Muscle layer of duodenum (tissue), 2 donors: ENCODE measurements at regions not wholly inside any gene's neighbourhood (a gene's known extent, or its start where the extent isn't known, plus 50 kb on each side); places are given as distances from the start of the nearest gene placed in this dataset.

Source experiments
- H3K27ac ChIP-seq: one replicate; pipeline ENCODE4 v1.7.0; 2013; ENCODE audit warnings: mild to moderate bottlenecking, low read length
- H3K27me3 ChIP-seq: one replicate; pipeline ENCODE4 v1.7.0; 2013; ENCODE audit warnings: low read depth, mild to moderate bottlenecking, control low read depth, low read length
- H3K36me3 ChIP-seq, 2 donors: one replicate each; pipeline ENCODE4 v1.7.0; 2013; ENCODE audit warnings: low read length in 2 of 2, control low read depth in 1 of 2, mild to moderate bottlenecking in 1 of 2; ENCODE audit not compliant: insufficient read depth in 2 of 2, control insufficient read depth in 1 of 2
- H3K4me1 ChIP-seq, 2 donors: one replicate each; pipeline ENCODE4 v1.7.0; 2013; ENCODE audit warnings: low read length in 2 of 2, mild to moderate bottlenecking in 2 of 2, control low read depth in 1 of 2, moderate library complexity in 1 of 2; ENCODE audit not compliant: insufficient read depth in 2 of 2, control insufficient read depth in 1 of 2
- H3K4me3 ChIP-seq, 2 donors: one replicate each; pipeline ENCODE4 v1.7.0; 2013; ENCODE audit warnings: low read length in 2 of 2, low read depth in 1 of 2, mild to moderate bottlenecking in 1 of 2
- H3K9me3 ChIP-seq, 2 donors: one replicate each; pipeline ENCODE4 v1.7.0; 2013; ENCODE audit warnings: low read length in 2 of 2, control low read depth in 1 of 2, mild to moderate bottlenecking in 1 of 2; ENCODE audit not compliant: control insufficient read depth in 1 of 2
- donor health status: healthy.

DNA sequence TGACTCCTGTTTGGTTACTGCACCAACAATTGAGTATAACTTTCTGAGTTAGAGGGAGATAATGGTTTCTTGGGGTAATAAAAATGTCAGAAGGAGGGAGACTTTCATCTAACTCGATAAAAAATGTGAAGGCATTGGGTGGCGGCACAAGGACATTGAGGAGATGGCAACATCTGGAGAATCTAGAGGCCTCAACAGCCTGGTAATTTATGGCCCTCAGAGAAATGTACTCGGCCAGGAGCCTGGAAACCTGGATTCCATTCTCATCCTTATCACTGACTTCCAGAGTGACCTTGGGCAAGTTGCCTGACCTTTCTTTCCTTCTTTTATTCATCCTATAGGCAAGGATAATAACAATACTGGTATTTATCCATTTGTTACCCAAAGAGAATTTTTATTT is 173.5 kb upstream of the MEX3C start:
- H3K27me3 ChIP-seq: no peaks in the 10 kb centered on the region
- H3K9me3 ChIP-seq: no peaks in the 10 kb centered on the region
- H3K27ac ChIP-seq: no peak overlapping the region
- no peak overlapping the region for H3K4me3 ChIP-seq
- H3K36me3 ChIP-seq: no peaks in the 10 kb centered on the region
- H3K4me1 ChIP-seq: no peaks in the 10 kb centered on the region

DNA sequence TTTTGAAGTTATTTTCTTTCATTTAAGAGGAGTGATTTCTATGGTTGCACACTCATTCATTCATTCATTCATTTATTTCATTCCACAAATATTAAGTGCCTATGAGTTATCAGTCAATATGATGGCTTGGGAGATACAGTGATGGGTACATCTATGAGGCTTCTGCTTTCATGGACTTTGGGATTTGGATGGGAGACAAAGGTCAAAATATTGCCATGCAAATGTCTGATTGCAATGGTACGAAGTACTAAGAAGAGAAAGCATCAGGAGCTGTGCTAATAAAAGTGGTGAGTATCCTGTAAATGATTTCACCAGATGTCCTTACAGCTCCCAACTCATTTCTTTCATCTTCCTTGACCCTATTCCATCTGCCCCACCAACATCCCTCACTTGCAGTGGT is 174.4 kb upstream of the MEX3C start:
- Histone ChIP-seq H3K27ac (no peak overlapping the region), H3K4me3 (no peak overlapping the region), H3K9me3 (no peaks in the 10 kb centered on the region), H3K4me1 (no peaks in the 10 kb centered on the region), H3K27me3 (no peaks in the 10 kb centered on the region), H3K36me3 (no peaks in the 10 kb centered on the region)

DNA sequence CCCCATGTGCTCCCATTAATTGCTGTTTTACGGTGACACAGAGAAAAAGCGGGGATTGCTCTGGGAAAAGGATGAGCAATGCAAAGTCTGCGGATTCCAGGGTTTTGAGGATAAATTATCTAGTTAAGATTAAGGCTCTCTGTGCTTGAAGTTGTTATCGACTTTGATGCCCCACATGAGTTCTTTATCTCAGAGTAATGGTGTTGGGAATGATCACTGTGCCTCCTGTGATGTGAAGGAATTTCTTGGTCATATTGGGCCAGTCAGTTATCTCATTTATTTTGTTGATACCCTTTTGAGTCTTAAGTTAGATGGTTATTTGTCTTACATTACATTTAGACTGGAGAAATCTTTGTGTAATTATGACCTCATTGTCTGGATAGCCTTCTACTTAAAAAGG is 184.6 kb upstream of the MEX3C start:
- H3K4me3 ChIP-seq: no peak overlapping the region
- H3K27ac ChIP-seq: no peak overlapping the region
- no peaks in the 10 kb centered on the region for H3K27me3 ChIP-seq
- no peaks in the 10 kb centered on the region for H3K4me1 ChIP-seq
- no peaks in the 10 kb centered on the region for H3K36me3 ChIP-seq
- no peaks in the 10 kb centered on the region for H3K9me3 ChIP-seq

DNA sequence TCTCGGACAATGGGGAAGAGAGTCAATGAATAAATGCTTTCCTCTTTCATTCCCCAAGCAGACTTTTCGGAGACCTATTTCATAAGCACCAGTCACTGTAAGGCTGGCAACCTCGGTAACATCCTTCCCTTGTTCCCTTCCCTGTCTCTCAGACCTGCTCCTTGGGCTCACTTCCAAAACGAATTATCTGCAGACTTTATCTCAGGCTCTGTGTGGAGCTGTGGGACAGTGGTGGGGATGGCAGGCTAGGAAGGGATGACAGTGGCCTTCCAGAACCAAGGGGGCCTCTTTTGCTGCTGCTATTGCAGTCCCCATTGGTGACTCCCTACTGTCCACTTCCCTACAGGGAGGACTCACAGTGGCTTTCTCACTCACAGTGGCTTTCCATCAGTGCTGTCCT is 185.6 kb upstream of the MEX3C start:
- H3K27ac ChIP-seq: no peak overlapping the region
- no peaks in the 10 kb centered on the region for H3K4me1 ChIP-seq
- H3K27me3 ChIP-seq: no peaks in the 10 kb centered on the region
- H3K4me3 ChIP-seq: no peak overlapping the region
- H3K36me3 ChIP-seq: no peaks in the 10 kb centered on the region
- no peaks in the 10 kb centered on the region for H3K9me3 ChIP-seq

DNA sequence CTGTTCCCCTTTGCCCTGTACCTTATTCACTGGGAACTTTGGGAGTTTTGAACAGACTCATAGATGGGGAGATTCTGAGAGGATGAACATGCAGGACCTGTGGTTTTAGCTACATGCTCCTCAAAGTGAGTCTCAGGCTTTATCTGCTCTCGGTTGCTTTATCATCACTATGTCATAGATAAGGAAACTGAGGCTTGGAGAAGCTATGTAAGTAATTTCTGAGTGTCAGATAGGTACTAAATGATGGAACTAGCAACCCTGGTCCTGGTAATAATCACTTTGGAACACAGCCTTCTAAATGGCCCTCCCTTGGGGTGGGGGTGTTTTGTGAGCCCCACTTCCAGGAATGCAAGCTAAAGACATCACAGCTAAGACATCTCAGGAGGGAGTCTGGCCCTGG is 186.2 kb upstream of the MEX3C start:
- Histone ChIP-seq H3K36me3 (no peaks in the 10 kb centered on the region), H3K27me3 (no peaks in the 10 kb centered on the region), H3K4me1 (no peaks in the 10 kb centered on the region), H3K9me3 (no peaks in the 10 kb centered on the region), H3K27ac (no peak overlapping the region), H3K4me3 (no peak overlapping the region)

DNA sequence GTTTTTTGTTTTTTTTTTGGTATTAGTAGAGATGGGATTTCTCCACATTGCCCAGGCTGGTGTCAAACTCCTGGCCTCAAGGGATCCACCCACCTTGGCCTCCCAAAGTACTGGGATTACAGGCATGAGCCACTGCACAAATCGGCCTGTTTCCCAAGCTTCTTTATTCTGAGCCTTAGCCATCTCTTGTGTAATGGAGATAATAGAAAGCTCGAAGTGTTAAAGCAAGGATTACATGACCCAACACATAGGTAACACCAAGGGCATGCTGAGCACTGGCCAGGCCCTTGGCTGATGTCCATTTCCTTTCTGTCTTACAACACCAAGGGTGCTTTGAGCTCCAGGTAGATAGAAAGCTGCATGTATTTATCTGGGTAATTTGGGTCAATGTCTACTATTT is 187.8 kb upstream of the MEX3C start:
- no peaks in the 10 kb centered on the region for H3K36me3 ChIP-seq
- no peaks in the 10 kb centered on the region for H3K9me3 ChIP-seq
- H3K4me1 ChIP-seq: no peaks in the 10 kb centered on the region
- no peak overlapping the region for H3K27ac ChIP-seq
- no peak overlapping the region for H3K4me3 ChIP-seq
- no peaks in the 10 kb centered on the region for H3K27me3 ChIP-seq

DNA sequence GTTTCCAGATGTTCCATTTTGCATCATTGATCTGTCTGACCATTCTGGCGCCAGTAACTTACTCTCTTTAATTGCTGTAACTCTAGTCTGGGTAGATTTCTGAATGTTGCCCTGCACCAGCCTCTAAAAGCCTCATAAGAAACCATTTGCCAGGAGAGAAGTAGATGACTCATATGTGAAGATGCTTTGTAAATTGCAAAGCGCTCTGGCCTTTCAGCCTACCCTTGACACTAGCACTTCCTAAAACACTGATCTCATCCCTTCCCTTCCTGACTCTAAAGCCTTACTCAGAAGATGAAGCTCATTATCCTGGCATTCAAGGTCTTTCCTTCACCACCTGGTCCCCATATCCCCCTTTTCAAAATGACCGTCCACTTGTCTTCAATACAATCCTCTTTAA is 193.2 kb upstream of the MEX3C start:
- H3K27me3 ChIP-seq: no peaks in the 10 kb centered on the region
- no peak overlapping the region for H3K27ac ChIP-seq
- no peak overlapping the region for H3K4me3 ChIP-seq
- H3K4me1 ChIP-seq: no peaks in the 10 kb centered on the region
- no peaks in the 10 kb centered on the region for H3K9me3 ChIP-seq
- H3K36me3 ChIP-seq: no peaks in the 10 kb centered on the region

DNA sequence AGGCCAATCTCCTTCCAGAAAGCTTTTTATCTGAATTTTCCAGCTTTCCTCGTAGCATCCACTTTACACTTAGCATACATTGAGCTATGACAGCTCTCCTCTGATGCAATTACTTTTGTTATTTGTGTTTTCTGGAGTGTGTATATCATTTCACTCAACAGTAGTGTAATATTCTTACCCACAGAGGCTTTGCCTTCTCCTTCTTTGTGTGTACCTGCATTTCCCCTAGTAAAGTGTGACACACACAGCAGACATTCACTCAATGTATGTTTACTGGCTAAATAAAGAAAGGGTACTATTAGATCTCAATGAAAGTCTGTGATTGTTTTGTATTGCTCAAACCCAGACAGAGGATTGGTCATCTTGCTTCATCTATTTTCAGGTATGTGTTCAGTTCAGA is 193.7 kb upstream of the MEX3C start:
- Histone ChIP-seq H3K9me3 (no peaks in the 10 kb centered on the region), H3K4me1 (no peaks in the 10 kb centered on the region), H3K27me3 (no peaks in the 10 kb centered on the region), H3K27ac (no peak overlapping the region), H3K4me3 (no peak overlapping the region), H3K36me3 (no peaks in the 10 kb centered on the region)

DNA sequence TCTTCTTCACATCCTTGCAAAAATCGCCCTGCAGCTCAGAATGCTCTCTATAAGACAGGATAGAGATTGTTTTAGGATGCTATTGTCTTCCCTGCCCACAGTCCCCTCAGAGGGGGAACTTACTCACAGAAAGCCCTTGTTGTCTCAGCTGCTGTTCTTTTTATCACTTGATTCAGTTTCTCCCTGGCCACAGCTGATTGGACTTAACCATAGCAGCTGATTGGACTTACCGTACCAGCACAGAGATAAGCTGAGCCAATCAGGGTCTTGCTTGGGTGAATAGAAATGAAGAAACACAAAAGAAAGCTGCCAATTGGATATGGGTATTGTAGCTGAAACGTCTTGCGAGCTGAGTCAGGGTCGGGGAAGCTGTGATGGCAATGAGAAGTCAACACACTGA is 194.2 kb upstream of the MEX3C start:
- Histone ChIP-seq H3K4me3 (no peak overlapping the region), H3K36me3 (no peaks in the 10 kb centered on the region), H3K27me3 (no peaks in the 10 kb centered on the region), H3K27ac (no peak overlapping the region), H3K9me3 (no peaks in the 10 kb centered on the region), H3K4me1 (no peaks in the 10 kb centered on the region)

DNA sequence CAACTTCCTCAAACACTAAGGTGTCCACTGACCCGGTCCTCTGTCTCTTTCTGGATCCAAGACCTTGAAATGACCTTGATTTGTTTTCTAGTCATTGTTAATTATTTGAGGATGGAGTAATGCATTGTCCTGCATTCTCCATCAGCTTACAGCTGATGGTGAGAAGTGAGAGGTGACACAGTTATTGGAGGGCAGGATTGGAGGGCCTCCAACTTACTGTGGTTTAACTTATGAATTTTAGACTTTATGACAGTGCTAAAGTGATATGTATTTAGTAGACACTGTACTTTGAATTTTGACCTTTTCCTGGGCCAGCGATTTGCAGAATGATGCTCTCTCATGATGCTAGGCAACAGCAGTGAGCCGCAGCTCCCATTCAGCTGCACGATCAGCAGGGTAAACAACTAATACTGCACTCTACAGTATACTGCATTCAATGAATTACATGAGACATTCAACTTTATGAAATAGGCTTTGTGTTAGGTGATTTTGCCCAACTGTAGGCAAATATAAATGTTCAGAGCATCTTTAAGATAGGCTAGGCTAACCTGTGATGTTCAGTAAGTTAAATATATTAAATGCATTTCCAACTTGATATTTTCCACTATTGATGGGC is 200.0 kb upstream of the MEX3C start:
- Histone ChIP-seq H3K9me3 (no peaks in the 10 kb centered on the region), H3K27me3 (no peaks in the 10 kb centered on the region), H3K4me1 (no peaks in the 10 kb centered on the region), H3K36me3 (no peaks in the 10 kb centered on the region), H3K4me3 (no peak overlapping the region), H3K27ac (no peak overlapping the region)

DNA sequence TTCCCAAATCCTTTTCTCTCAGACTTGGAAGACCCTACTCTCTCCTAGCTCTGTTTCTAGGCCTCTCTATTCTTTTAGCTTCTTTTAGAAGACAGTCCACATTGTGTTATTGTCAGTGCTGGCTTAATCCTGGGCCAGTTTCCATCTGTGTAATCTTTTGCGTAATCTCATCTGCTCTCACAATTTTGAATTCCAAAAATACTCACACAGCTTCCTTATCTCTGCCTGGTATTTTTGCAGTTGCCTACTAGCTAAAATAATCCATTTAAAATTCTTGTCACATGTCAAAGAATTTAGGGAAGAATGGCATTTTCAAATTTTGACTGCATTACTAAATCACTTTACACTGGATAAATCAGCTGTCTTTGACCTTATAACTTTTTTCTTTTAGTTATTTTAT is 200.6 kb upstream of the MEX3C start:
- Histone ChIP-seq H3K4me3 (no peak overlapping the region), H3K4me1 (no peaks in the 10 kb centered on the region), H3K27ac (no peak overlapping the region), H3K36me3 (no peaks in the 10 kb centered on the region), H3K9me3 (no peaks in the 10 kb centered on the region), H3K27me3 (no peaks in the 10 kb centered on the region)

DNA sequence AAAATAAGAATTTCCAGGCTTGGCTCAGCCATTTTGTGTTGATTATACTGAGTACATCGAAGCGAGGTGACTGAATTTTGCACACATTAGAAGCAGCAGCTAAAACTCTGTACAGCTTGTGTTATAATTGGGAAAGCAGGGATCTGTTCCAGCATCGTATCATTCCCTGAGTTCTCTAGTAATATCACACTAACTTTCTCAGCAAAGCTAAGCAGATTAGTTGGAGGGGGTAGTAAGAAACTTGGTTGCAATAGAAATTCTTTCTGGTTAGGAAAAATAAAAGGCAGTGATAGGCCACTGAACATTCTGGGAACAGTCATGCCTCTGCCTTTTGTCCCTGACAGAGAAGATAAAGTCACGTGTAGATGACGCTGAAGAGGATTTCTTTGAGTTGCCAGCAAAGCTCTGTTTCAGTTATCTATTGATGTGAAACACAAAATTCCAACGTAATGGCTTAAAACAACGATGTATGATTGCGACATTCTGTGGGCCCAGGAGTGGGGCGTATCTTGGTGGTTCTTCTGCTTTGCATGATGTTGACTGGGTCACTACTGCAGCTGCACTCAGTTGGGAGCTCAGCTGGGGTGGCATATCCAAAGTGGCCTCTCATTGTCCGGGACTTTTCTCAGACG is 202.1 kb upstream of the MEX3C start:
- H3K4me3 ChIP-seq: no peak overlapping the region
- H3K27ac ChIP-seq: no peak overlapping the region
- no peaks in the 10 kb centered on the region for H3K27me3 ChIP-seq
- no peaks in the 10 kb centered on the region for H3K36me3 ChIP-seq
- H3K4me1 ChIP-seq: no peaks in the 10 kb centered on the region
- H3K9me3 ChIP-seq: no peaks in the 10 kb centered on the region
